ENCODE measurements at regions not wholly inside any gene's neighbourhood (a gene's known extent, or its start where the extent isn't known, plus 50 kb on each side); places are given as distances from the start of the nearest gene placed in this dataset.

GRCh38 chr2:56502616-56503015 is 318.8 kb downstream of the CCDC85A start:
- Histone ChIP-seq H2AK5ac (ENCODE audit: insufficient read length, low read length) (no peak overlapping the region), H3K23me2 (ENCODE audit: insufficient read length, low read depth, low read length, poor library complexity, severe bottlenecking) (no peaks in the 10 kb centered on the region), H3K4me1 (ENCODE audit: insufficient read depth, low read length) (no peaks in the 10 kb centered on the region), H3K9ac (ENCODE audit: extremely low read depth, insufficient read length, low read length) (no peak overlapping the region), H3K27ac (ENCODE audit: insufficient read length, low read depth, low read length) (no peak overlapping the region), H3K9me3 (ENCODE audit: control insufficient read depth, low read depth, low read length) (no peaks in the 10 kb centered on the region), H2BK20ac (ENCODE audit: low read depth, low read length, poor library complexity, severe bottlenecking) (no peak overlapping the region), H2AFZ (ENCODE audit: low read length) (no peak overlapping the region), H3K23ac (ENCODE audit: insufficient read length, low read depth, low read length) (no peak overlapping the region), H3K4me2 (ENCODE audit: insufficient read depth, insufficient read length, low read length) (no peak overlapping the region), H2BK15ac (ENCODE audit: low read depth, low read length) (no peak overlapping the region), H2BK5ac (ENCODE audit: insufficient read length, low read length) (no peak overlapping the region), H3K79me2 (ENCODE audit: insufficient read depth, low read length) (no peaks in the 10 kb centered on the region), H3K56ac (ENCODE audit: insufficient read length, low read depth, low read length) (no peak overlapping the region), H3K18ac (ENCODE audit: insufficient read length, low read depth, low read length) (no peak overlapping the region), H4K91ac (ENCODE audit: insufficient read length, low read depth, low read length) (no peak overlapping the region), H4K5ac (ENCODE audit: insufficient read length, low read depth, low read length) (no peak overlapping the region), H3K4ac (ENCODE audit: low read depth, low read length) (no peak overlapping the region), H4K8ac (replicated peaks; ENCODE audit: insufficient read length, low read depth, low read length) (no peak overlapping the region), H3K14ac (ENCODE audit: insufficient read depth, low read length) (no peak overlapping the region), H3K27me3 (ENCODE audit: insufficient read depth, low read length) (no peaks in the 10 kb centered on the region), H2BK120ac (ENCODE audit: low read depth, low read length, poor library complexity, severe bottlenecking) (no peak overlapping the region), H3K79me1 (ENCODE audit: insufficient read depth, low read depth, low read length, poor library complexity, severe bottlenecking) (no peaks in the 10 kb centered on the region), H2BK12ac (ENCODE audit: insufficient read length, low read depth, low read length) (no peak overlapping the region), H4K20me1 (ENCODE audit: control insufficient read depth, insufficient read depth, insufficient read length) (no peaks in the 10 kb centered on the region), H3T11ph (ENCODE audit: low read length) (no peak overlapping the region)
- no peak overlapping the region for H3K27ac Mint-ChIP-seq
- TF ChIP-seq, protein P1, sequence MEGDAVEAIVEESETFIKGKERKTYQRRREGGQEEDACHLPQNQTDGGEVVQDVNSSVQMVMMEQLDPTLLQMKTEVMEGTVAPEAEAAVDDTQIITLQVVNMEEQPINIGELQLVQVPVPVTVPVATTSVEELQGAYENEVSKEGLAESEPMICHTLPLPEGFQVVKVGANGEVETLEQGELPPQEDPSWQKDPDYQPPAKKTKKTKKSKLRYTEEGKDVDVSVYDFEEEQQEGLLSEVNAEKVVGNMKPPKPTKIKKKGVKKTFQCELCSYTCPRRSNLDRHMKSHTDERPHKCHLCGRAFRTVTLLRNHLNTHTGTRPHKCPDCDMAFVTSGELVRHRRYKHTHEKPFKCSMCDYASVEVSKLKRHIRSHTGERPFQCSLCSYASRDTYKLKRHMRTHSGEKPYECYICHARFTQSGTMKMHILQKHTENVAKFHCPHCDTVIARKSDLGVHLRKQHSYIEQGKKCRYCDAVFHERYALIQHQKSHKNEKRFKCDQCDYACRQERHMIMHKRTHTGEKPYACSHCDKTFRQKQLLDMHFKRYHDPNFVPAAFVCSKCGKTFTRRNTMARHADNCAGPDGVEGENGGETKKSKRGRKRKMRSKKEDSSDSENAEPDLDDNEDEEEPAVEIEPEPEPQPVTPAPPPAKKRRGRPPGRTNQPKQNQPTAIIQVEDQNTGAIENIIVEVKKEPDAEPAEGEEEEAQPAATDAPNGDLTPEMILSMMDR (conservative IDR thresholded peaks at IDR 0.05), result no peak
- H3K27me3 Mint-ChIP-seq (ENCODE audit: low read depth), result no peaks in the 10 kb centered on the region
- peaks cover 0 to 3% of the 10 kb centered on the region in 2 experiments; a peak in 2 of 4 replicates for H3K4me1 Mint-ChIP-seq
- no peak for DNase-seq
- H3K9me3 Mint-ChIP-seq, result peaks cover 11 to 12% of the 10 kb centered on the region in 2 experiments
- no peak overlapping the region for H3K4me3 Mint-ChIP-seq
- H3K36me3 Mint-ChIP-seq (ENCODE audit: insufficient read depth in 1 of 3, low read depth in 3 of 3), result peaks cover 0 to 11% (median 0%) of the 10 kb centered on the region in 3 experiments; a peak in 2 of 7 replicates
- WGBS (ENCODE audit: extremely low coverage, insufficient read length, low lambda C conversion rate), result no CpG with 5 or more reads among the region's 2 CpGs

All from H9 (cell line).